Liver (tissue), 8 donors: ENCODE measurements at regions not wholly inside any gene's neighbourhood (a gene's known extent, or its start where the extent isn't known, plus 50 kb on each side); places are given as distances from the start of the nearest gene placed in this dataset.

ENCODE experiments used
- DNase-seq: peaks from one replicate; pipeline ENCODE4 v3.0.0-alpha.2; 2017; ENCODE audit warnings: low spot score
- H3K27ac ChIP-seq, 2 donors: one replicate each; pipeline ENCODE4 v1.7.0; 2013; ENCODE audit warnings: inconsistent platforms in 2 of 2, low read length in 2 of 2, control low read depth in 1 of 2, low read depth in 1 of 2, mild to moderate bottlenecking in 1 of 2
- H3K27me3 ChIP-seq, 4 donors: one replicate each; pipeline versions ENCODE4 v1.6.1 to v1.7.0; 2013; ENCODE audit warnings: low read length in 3 of 4, inconsistent platforms in 1 of 4, mild to moderate bottlenecking in 1 of 4, moderate library complexity in 1 of 4; ENCODE audit not compliant: control insufficient read depth in 4 of 4, insufficient read depth in 4 of 4
- H3K36me3 ChIP-seq, 4 donors: one replicate each; pipeline versions ENCODE4 v1.6.1 to v1.7.0; 2013; ENCODE audit warnings: low read length in 3 of 4, mild to moderate bottlenecking in 3 of 4, low read depth in 1 of 4, moderate library complexity in 1 of 4; ENCODE audit not compliant: control insufficient read depth in 4 of 4, insufficient read depth in 3 of 4
- H3K4me1 ChIP-seq, 4 donors: one replicate each; pipeline versions ENCODE4 v1.6.1 to v1.7.0; 2013; ENCODE audit warnings: low read length in 3 of 4, mild to moderate bottlenecking in 3 of 4, moderate library complexity in 1 of 4; ENCODE audit not compliant: control insufficient read depth in 4 of 4, insufficient read depth in 4 of 4
- H3K4me3 ChIP-seq, 3 donors: one replicate each; pipeline versions ENCODE4 v1.6.1 to v1.7.0; 2013; ENCODE audit warnings: low read length in 3 of 3, control low read depth in 1 of 3, low read depth in 1 of 3, mild to moderate bottlenecking in 1 of 3
- H3K9ac ChIP-seq, 2 donors: one replicate each; pipeline ENCODE4 v1.7.0; 2013; ENCODE audit warnings: low read length in 2 of 2, mild to moderate bottlenecking in 2 of 2, moderate library complexity in 2 of 2, control low read depth in 1 of 2, low read depth in 1 of 2
- H3K9me3 ChIP-seq, 4 donors: one replicate each; pipeline versions ENCODE4 v1.6.1 to v1.7.0; 2013; ENCODE audit warnings: low read length in 3 of 4; ENCODE audit not compliant: control insufficient read depth in 4 of 4
- ATF3 ChIP-seq: IDR thresholded peaks from 2 replicates; pipeline ENCODE4 v1.6.1; 2016; ENCODE audit warnings: antibody characterized with exemption
- CTCF ChIP-seq: fragments of 150-350 bp; IDR thresholded peaks from 2 replicates; pipeline ENCODE4 v1.5.1; 2017; ENCODE audit warnings: improper control_type of control experiment, low read depth, low read length; ENCODE audit not compliant: missing input control
- EGR1 ChIP-seq, 2 donors: IDR thresholded peaks; 2 replicates each; pipeline ENCODE4 v1.6.1; 2016 to 2018; ENCODE audit warnings: antibody characterized with exemption in 2 of 2, low read depth in 2 of 2
- FOXA1 ChIP-seq: IDR thresholded peaks from 2 replicates; pipeline ENCODE4 v1.6.1; 2016; ENCODE audit warnings: antibody characterized with exemption
- GABPA ChIP-seq, 2 donors: IDR thresholded peaks in 1 of 2; conservative IDR thresholded peaks in 1 of 2; 2 replicates each; pipeline ENCODE4 v1.6.1; 2016; ENCODE audit warnings: antibody characterized with exemption in 2 of 2, mild to moderate bottlenecking in 1 of 2, moderate library complexity in 1 of 2
- JUND ChIP-seq, 2 donors: IDR thresholded peaks; 2 replicates each; pipeline ENCODE4 v1.6.1; 2016; ENCODE audit warnings: antibody characterized with exemption in 2 of 2
- NR2F2 ChIP-seq: IDR thresholded peaks from 2 replicates; pipeline ENCODE4 v1.6.1; 2016; ENCODE audit warnings: antibody characterized with exemption
- REST ChIP-seq: IDR thresholded peaks from 2 replicates; pipeline ENCODE4 v1.6.1; 2016; ENCODE audit warnings: antibody characterized with exemption, mild to moderate bottlenecking
- RXRA ChIP-seq, 2 donors: IDR thresholded peaks; 2 replicates each; pipeline ENCODE4 v1.6.1; 2017 to 2018; ENCODE audit warnings: antibody characterized with exemption in 2 of 2, mild to moderate bottlenecking in 1 of 2
- SP1 ChIP-seq: IDR thresholded peaks from 2 replicates; pipeline ENCODE4 v1.6.1; 2018; ENCODE audit warnings: antibody characterized with exemption, mild to moderate bottlenecking
- TAF1 ChIP-seq: conservative IDR thresholded peaks from 2 replicates; pipeline ENCODE4 v1.6.1; 2016; ENCODE audit warnings: antibody characterized with exemption, mild to moderate bottlenecking
- YY1 ChIP-seq: IDR thresholded peaks from 2 replicates; pipeline ENCODE4 v1.6.1; 2016; ENCODE audit warnings: antibody characterized with exemption, mild to moderate bottlenecking
- WGBS: extraction: QIAGEN DNeasy Blood & Tissue Kit; methylation state at CpG from one replicate; pipeline ENCODE4 v1.1.7; 2013; 5-methylcytosine and 5-hydroxymethylcytosine counted together
- donor health status: healthy.
- donor health status: healthy.
- donor health status: healthy.
- donor health status: healthy.
- donor health status: healthy.

- Histone ChIP-seq H3K27me3 (no peaks in the 10 kb centered on the region), H3K9me3 (peaks cover 4 to 16% (median 13%) of the 10 kb centered on the region in 4 donors), H3K4me1 (no peaks in the 10 kb centered on the region), H3K36me3 (no peaks in the 10 kb centered on the region), H3K9ac (no peak overlapping the region), H3K4me3 (no peak overlapping the region), H3K27ac (no peak overlapping the region)
- TF ChIP-seq GABPA (IDR thresholded peaks at IDR 0.05 in 1 of 2, conservative IDR thresholded peaks at IDR 0.05 in 1 of 2) (no peak), CTCF (no peak), REST (no peak), FOXA1 (no peak), NR2F2 (no peak), EGR1 (IDR thresholded peaks at IDR 0.05; ENCODE audit: low read depth in 2 of 2) (no peak), ATF3 (no peak), JUND (IDR thresholded peaks at IDR 0.05) (no peak), YY1 (no peak)
- WGBS = 55% methylated on average over 4 of the region's 4 CpGs
- no peak for DNase-seq
Observed at GRCh38 chr18:43507842-43508481, 230.7 kb upstream of the SYT4 start.

GRCh38 chr18:43514747-43515146 is 237.5 kb upstream of the SYT4 start:
- Histone ChIP-seq H3K36me3 (no peaks in the 10 kb centered on the region), H3K4me3 (no peak overlapping the region), H3K9me3 (peaks cover 0 to 6% (median 4%) of the 10 kb centered on the region in 4 donors), H3K4me1 (no peaks in the 10 kb centered on the region), H3K27me3 (no peaks in the 10 kb centered on the region), H3K9ac (no peak overlapping the region), H3K27ac (no peak overlapping the region)
- no peak for DNase-seq
- TF ChIP-seq YY1 (no peak), FOXA1 (no peak), RXRA (IDR thresholded peaks at IDR 0.05) (no peak)
- 79% methylated on average over 8 of the region's 8 CpGs for WGBS

- WGBS = 65% methylated on average over 2 of the region's 2 CpGs
- TF ChIP-seq ATF3 (no peak), SP1 (no peak), TAF1 (no peak), EGR1 (IDR thresholded peaks at IDR 0.05; ENCODE audit: low read depth in 2 of 2) (no peak), CTCF (no peak), NR2F2 (no peak), REST (no peak)
Observed at GRCh38 chr18:43515481-43515880, 238.2 kb upstream of the SYT4 start.

More at GRCh38 chr18:43515481-43515880, 238.2 kb upstream of the SYT4 start:
- Histone ChIP-seq H3K27me3 (no peaks in the 10 kb centered on the region), H3K27ac (no peak overlapping the region), H3K9ac (no peak overlapping the region), H3K36me3 (no peaks in the 10 kb centered on the region), H3K4me3 (no peak overlapping the region), H3K4me1 (no peaks in the 10 kb centered on the region), H3K9me3 (peaks cover 0 to 6% (median 4%) of the 10 kb centered on the region in 4 donors)
- DNase-seq = no peak
